ENCODE measurements at regions not wholly inside any gene's neighbourhood (a gene's known extent, or its start where the extent isn't known, plus 50 kb on each side); places are given as distances from the start of the nearest gene placed in this dataset.

- TF ChIP-seq POLR2A (IDR thresholded peaks at IDR 0.05) (no peak), CTCF (IDR thresholded peaks at IDR 0.05) (peak; percentile 51 to 80 (median 64))
- intact Hi-C loops (cut with DNase I), result loop anchor here (10.0 kb wide), 1 partner anchor 811 kb away; no protein-coding TSS in a partner anchor
- DNase-seq (peak; percentile 29 to 53 (median 40)), ATAC-seq (peak; percentile 71)
- WGBS, 2 donors, result 10 to 14% methylated on average over 4 of the region's 4 CpGs
- no peaks in the 10 kb centered on the region for H3K27me3 ChIP-seq
- H3K9me3 ChIP-seq, result no peaks in the 10 kb centered on the region
- no peaks in the 10 kb centered on the region for H3K36me3 ChIP-seq (replicated peaks in 1 of 2; ENCODE audit: insufficient read depth in 1 of 2, low read depth in 2 of 2)
- H3K27ac ChIP-seq, result no peak overlapping the region
- no peak overlapping the region for H3K4me3 ChIP-seq
- no peaks in the 10 kb centered on the region for H3K4me1 ChIP-seq
Measured at GRCh38 chr3:24773798-24774197, 279.1 kb upstream of the THRB start.

- no peak overlapping the region for H3K4me3 ChIP-seq
- no peaks in the 10 kb centered on the region for H3K4me1 ChIP-seq
- no peak overlapping the region for H3K27ac ChIP-seq
- WGBS, 2 donors, result 42% methylated on average over 2 of the region's 2 CpGs
- no peaks in the 10 kb centered on the region for H3K27me3 ChIP-seq
- intact Hi-C loops (cut with DNase I), result no loop called here
- no peak for TF ChIP-seq POLR2A (IDR thresholded peaks at IDR 0.05)
- no peak for TF ChIP-seq CTCF (IDR thresholded peaks at IDR 0.05)
- no peaks in the 10 kb centered on the region for H3K9me3 ChIP-seq
- ATAC-seq (no peak), DNase-seq (no peak)
- no peaks in the 10 kb centered on the region for H3K36me3 ChIP-seq (replicated peaks in 1 of 2; ENCODE audit: insufficient read depth in 1 of 2, low read depth in 2 of 2)
Measured at GRCh38 chr3:24780991-24781390, 286.3 kb upstream of the THRB start.

- no peak for DNase-seq
- no peak overlapping the region for H3K4me3 ChIP-seq
- no peaks in the 10 kb centered on the region for H3K9me3 ChIP-seq
- intact Hi-C loops (cut with DNase I), result no loop called here
- TF ChIP-seq CTCF (IDR thresholded peaks at IDR 0.05), result no peak
- no peaks in the 10 kb centered on the region for H3K36me3 ChIP-seq (replicated peaks in 1 of 2; ENCODE audit: insufficient read depth in 1 of 2, low read depth in 2 of 2)
- ATAC-seq, result no peak
- H3K4me1 ChIP-seq, result no peaks in the 10 kb centered on the region
- no peaks in the 10 kb centered on the region for H3K27me3 ChIP-seq
- WGBS, 2 donors, result 78 to 85% methylated on average over 3 of the region's 3 CpGs
- no peak overlapping the region for H3K27ac ChIP-seq
Measured at GRCh38 chr3:24781454-24781853, 286.8 kb upstream of the THRB start.

GRCh38 chr3:24793896-24794295 is 299.2 kb upstream of the THRB start:
- no peak overlapping the region for H3K27ac ChIP-seq
- ATAC-seq (no peak), DNase-seq (no peak)
- 43 to 48% methylated on average over 5 of the region's 5 CpGs for WGBS, 2 donors
- H3K4me1 ChIP-seq, result no peaks in the 10 kb centered on the region
- no peak overlapping the region for H3K4me3 ChIP-seq
- intact Hi-C loops (cut with DNase I), result no loop called here
- H3K36me3 ChIP-seq (replicated peaks in 1 of 2; ENCODE audit: insufficient read depth in 1 of 2, low read depth in 2 of 2), result no peaks in the 10 kb centered on the region
- no peaks in the 10 kb centered on the region for H3K9me3 ChIP-seq
- TF ChIP-seq POLR2A (IDR thresholded peaks at IDR 0.05), result no peak
- TF ChIP-seq CTCF (IDR thresholded peaks at IDR 0.05), result no peak
- no peaks in the 10 kb centered on the region for H3K27me3 ChIP-seq

- 67 to 79% methylated on average over 2 of the region's 2 CpGs for WGBS, 2 donors
- Histone ChIP-seq H3K4me3 (no peak overlapping the region), H3K4me1 (no peaks in the 10 kb centered on the region), H3K36me3 (replicated peaks in 1 of 2; ENCODE audit: insufficient read depth in 1 of 2, low read depth in 2 of 2) (no peaks in the 10 kb centered on the region), H3K27me3 (no peaks in the 10 kb centered on the region), H3K9me3 (no peaks in the 10 kb centered on the region), H3K27ac (no peak overlapping the region)
- intact Hi-C loops (cut with DNase I), result no loop called here
- DNase-seq, result no peak
- no peak for ATAC-seq
- TF ChIP-seq CTCF (IDR thresholded peaks at IDR 0.05), result no peak
- TF ChIP-seq POLR2A (IDR thresholded peaks at IDR 0.05), result no peak
Measured at GRCh38 chr3:24802614-24803013, 308.0 kb upstream of the THRB start.
